GM19452 (cell line): ENCODE measurements at regions not wholly inside any gene's neighbourhood (a gene's known extent, or its start where the extent isn't known, plus 50 kb on each side); places are given as distances from the start of the nearest gene placed in this dataset.

Source experiments
- ATAC-seq: cut with Tn5 transposase; IDR thresholded peaks from one replicate; pipeline ENCODE4 v1.9.1; 2021; ENCODE audit not compliant: unreplicated experiment

- ATAC-seq, result no peak
Measured at GRCh38 chr18:22040533-22040932, 128.9 kb upstream of the GATA6 start.

GRCh38 chr18:22043837-22044236 is 125.6 kb upstream of the GATA6 start:
- no peak for ATAC-seq

- no peak for ATAC-seq
Measured at GRCh38 chr18:22044474-22045220, 124.7 kb upstream of the GATA6 start.

GRCh38 chr18:22045221-22045918 is 124.0 kb upstream of the GATA6 start:
- ATAC-seq, result no peak

GRCh38 chr18:22046473-22046872 is 122.9 kb upstream of the GATA6 start:
- no peak for ATAC-seq

- ATAC-seq, result no peak
Measured at GRCh38 chr18:22047485-22047884, 121.9 kb upstream of the GATA6 start.

GRCh38 chr18:22048221-22048620 is 121.2 kb upstream of the GATA6 start:
- ATAC-seq, result no peak

GRCh38 chr18:22048932-22049615 is 120.3 kb upstream of the GATA6 start:
- ATAC-seq, result no peak

- ATAC-seq, result no peak
Measured at GRCh38 chr18:22052405-22053105, 116.8 kb upstream of the GATA6 start.

- no peak for ATAC-seq
Measured at GRCh38 chr18:22055466-22056238, 113.7 kb upstream of the GATA6 start.

- no peak for ATAC-seq
Measured at GRCh38 chr18:22056950-22057349, 112.4 kb upstream of the GATA6 start.

- no peak for ATAC-seq
Measured at GRCh38 chr18:22057908-22058527, 111.4 kb upstream of the GATA6 start.

GRCh38 chr18:22060361-22060760 is 109.0 kb upstream of the GATA6 start:
- ATAC-seq, result no peak

- ATAC-seq, result no peak
Measured at GRCh38 chr18:22063102-22063501, 106.3 kb upstream of the GATA6 start.

- ATAC-seq, result no peak
Measured at GRCh38 chr18:22063672-22064071, 105.7 kb upstream of the GATA6 start.

- no peak for ATAC-seq
Measured at GRCh38 chr18:22064581-22064980, 104.8 kb upstream of the GATA6 start.

GRCh38 chr18:22065311-22065710 is 104.1 kb upstream of the GATA6 start:
- ATAC-seq, result no peak

GRCh38 chr18:22066083-22066485 is 103.3 kb upstream of the GATA6 start:
- no peak for ATAC-seq

GRCh38 chr18:22067109-22067508 is 102.3 kb upstream of the GATA6 start:
- no peak for ATAC-seq

- ATAC-seq, result no peak
Measured at GRCh38 chr18:22067682-22068081, 101.7 kb upstream of the GATA6 start.
